DLD1 (cell line): ENCODE measurements at regions not wholly inside any gene's neighbourhood (a gene's known extent, or its start where the extent isn't known, plus 50 kb on each side); places are given as distances from the start of the nearest gene placed in this dataset.
"Not testable (repeated sequence)": the region's sequence is repeated elsewhere in the genome, so short reads cannot be mapped to it uniquely, and the experiment has no call there.

Source experiments
- in situ Hi-C: cut with HindIII; loops from 2 replicates; pipeline ENCODE4 v1.10.0; 2017; ENCODE audit warnings: low sequenced_read_pairs

DNA sequence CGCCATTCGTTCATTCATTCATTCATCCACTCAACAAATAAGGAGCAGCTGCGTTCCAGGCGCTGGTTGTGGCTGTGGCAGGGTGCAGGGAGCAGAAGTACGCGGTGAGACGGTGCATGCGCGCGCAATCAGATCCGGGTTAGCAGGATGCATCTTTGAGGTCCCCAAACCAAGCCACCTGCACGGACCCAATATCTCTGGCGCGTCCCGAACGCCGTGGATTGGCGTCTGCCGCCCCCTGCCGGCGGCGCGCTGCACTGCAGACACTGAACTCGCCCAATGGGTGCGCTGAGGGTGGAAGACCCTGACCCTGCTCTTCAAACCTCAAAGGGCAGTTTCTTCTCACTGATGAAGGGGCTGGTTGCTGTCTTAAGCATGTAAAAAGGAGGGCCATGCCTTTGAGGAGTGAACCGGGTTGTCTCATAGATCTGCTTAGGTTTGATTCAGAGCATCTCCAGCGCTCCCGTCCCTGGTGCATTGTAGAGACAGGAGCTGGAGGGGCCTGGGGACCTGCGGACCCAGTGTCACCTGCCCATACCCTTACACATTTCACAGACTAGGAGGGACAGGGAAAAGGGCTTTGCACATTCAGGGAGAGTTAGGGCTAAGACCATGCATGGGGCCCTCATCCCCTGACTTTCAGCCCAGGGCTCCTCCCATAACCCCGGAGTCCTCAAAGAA lies 102.5 kb downstream of the RAMP3 start:
- in situ Hi-C loops, result no loop called here

DNA sequence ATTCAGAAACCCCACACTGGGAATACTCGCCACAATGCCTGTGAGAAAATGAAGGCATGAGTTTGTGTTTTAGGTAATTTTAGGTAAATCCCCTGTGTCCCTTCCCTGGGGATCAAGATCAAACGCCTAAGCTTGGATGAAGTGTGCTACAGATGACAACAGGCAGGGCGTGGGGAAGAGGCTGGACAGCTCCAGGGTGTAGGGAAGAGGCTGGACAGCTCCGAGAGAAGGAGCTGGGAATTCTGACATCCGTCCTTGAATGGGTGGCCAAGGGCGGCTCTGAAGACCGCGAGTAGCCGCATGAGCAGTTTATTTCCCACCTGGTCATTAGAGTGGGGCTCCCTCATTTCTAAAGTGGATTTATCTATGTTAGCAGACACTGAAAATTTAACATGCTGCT lies 109.7 kb downstream of the RAMP3 start:
- in situ Hi-C loops, result no loop called here

DNA sequence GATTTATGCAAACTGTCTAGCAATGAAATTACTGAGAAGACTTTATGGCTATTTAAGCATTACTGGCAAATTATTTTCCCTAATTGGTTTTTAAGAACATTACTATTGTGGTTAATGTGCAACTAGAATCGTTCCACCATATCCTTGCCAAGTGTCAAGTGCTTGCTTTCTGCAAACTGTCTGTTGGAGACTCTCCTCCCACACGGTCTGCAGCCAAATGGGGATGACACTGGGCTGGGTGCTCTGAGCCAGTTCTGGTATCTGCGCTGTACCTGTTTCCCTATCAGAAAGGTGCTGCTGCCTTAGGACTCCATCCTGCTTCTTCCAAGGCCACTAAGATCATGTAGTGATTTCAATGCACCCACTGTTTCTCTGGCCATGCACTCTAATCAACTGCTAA lies 110.4 kb downstream of the RAMP3 start:
- in situ Hi-C loops, result no loop called here

- in situ Hi-C loops, result no loop called here
These were observed 111.6 kb downstream of the RAMP3 start for GRCh38 chr7:45269192-45269591.

GRCh38 chr7:45278763-45279398 lies 121.3 kb downstream of the RAMP3 start:
- in situ Hi-C loops, result no loop called here

- in situ Hi-C loops, result loop anchor here (10.0 kb wide), 1 partner anchor 45 kb away; no protein-coding TSS in a partner anchor
These were observed 132.0 kb downstream of the RAMP3 start for GRCh38 chr7:45289611-45290010.

- in situ Hi-C loops, result loop anchor here (10.0 kb wide), 1 partner anchor 46 kb away; no protein-coding TSS in a partner anchor
These were observed 133.3 kb downstream of the RAMP3 start for GRCh38 chr7:45290880-45291279.

DNA sequence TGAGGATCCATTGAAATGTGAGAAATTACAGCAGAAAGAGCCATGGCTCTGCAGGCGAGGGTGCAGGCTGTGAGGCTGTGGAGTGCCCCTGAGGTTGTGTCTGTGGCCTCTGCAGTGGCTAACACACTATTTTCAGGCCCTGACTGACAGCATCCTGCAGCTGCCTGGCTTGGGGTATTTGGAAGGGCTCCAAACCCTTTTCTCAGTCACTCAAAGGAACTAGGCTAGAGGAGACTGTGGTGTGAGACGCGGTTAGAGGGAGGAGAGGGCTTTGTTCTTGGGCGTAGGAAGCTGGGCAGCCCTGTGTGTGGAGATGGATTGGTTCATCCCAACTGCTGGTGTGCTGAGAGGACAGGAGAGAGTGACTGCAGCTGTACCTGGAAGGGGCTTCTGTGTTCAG lies 134.9 kb downstream of the RAMP3 start:
- in situ Hi-C loops, result loop anchor here (10.0 kb wide), 1 partner anchor 48 kb away; no protein-coding TSS in a partner anchor

- in situ Hi-C loops, result loop anchor here (10.0 kb wide), 1 partner anchor 49 kb away; no protein-coding TSS in a partner anchor
These were observed 135.8 kb downstream of the RAMP3 start for GRCh38 chr7:45293295-45293942.

DNA sequence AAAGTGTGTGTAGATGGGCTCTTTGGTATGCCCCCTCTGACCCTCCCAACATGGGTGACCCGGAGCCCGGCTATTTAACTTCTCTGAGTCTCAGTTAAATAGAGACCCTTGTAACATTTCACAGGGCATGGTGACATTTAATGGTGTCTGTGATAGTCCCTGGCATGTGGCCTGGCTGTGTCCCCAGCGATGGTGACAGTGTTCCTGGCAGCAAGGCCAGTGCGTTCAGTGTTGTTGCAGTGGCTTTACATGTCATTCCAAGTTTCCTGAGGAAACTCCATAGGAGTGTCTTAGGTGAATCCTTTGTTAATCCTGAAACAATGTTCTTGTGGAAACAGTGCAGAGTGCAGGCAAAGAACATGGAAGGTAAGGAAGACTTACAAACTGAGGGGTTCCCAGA lies 137.0 kb downstream of the RAMP3 start:
- in situ Hi-C loops, result loop anchor here (10.0 kb wide), 1 partner anchor 50 kb away; no protein-coding TSS in a partner anchor

DNA sequence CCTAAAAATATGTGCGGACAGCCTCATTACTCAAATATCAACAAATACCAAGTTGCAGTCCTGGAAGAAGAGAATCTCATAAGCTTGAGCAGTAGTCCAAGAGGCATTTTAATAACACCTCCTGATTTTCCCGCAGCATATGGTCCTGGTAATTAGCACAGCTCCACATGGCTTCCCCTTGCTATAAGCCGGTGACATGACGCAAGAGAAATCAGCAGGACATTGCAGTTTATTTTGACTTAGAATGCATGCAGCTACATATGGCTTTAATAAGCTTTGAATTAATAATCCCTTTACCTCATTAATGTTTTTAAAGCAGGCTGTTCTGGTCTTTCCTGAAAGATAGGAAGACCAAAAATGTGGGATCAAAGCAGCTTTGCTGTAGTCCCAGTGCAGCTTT lies 137.6 kb downstream of the RAMP3 start:
- in situ Hi-C loops, result loop anchor here (10.0 kb wide), 1 partner anchor 50 kb away; no protein-coding TSS in a partner anchor

DNA sequence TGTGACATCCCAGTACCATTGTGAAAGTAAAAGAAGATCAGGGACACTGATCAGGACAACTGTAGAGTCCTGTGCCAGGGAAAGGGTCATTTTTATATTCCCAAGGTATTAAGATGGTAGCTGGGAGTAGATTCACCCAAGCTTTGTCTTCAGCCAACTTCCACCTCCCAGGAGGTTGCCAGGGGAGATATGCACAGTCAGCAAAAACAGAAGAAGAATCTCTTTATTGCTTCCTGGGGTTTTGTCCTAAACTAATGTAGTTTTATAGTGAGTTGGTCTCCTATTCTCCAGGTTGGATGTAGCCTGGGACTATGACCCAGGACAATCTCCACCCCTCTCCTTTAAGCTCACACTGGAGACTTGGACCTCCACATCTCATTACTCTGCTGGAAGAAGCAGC lies 139.2 kb downstream of the RAMP3 start:
- in situ Hi-C loops, result loop anchor here (10.0 kb wide), 1 partner anchor 52 kb away; no protein-coding TSS in a partner anchor

DNA sequence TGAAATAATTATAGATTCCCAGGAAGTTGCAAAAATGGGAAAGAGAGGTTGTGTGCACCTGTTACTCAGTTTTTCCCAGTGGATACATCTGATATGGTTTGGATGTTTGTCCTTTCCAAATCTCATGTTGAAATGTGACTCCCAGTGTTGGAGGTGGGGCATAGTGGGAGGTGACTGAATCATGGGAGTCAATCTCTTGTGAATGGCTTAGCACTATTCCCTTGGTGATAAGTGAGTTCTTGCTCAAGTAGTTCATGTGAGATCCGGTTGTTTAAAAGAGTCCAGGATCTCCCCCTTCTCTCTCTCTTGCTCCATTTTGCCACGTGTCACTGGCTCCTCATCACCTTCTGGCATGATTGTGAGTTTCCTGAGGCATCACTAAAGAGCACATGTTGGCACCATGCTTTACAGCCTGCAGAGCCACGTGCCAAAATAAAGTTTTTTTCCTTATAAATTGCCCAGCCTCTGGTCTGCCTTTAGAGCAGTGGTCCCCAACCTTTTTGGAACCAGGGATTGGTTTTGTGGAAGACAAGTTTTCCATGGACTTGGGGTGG lies 149.2 kb downstream of the RAMP3 start:
- in situ Hi-C loops, result no loop called here

- in situ Hi-C loops, result no loop called here
These were observed 154.0 kb downstream of the RAMP3 start for GRCh38 chr7:45311597-45311996.

GRCh38 chr7:45315512-45315911 lies 157.9 kb downstream of the RAMP3 start:
- in situ Hi-C loops, result not testable (repeated sequence)

DNA sequence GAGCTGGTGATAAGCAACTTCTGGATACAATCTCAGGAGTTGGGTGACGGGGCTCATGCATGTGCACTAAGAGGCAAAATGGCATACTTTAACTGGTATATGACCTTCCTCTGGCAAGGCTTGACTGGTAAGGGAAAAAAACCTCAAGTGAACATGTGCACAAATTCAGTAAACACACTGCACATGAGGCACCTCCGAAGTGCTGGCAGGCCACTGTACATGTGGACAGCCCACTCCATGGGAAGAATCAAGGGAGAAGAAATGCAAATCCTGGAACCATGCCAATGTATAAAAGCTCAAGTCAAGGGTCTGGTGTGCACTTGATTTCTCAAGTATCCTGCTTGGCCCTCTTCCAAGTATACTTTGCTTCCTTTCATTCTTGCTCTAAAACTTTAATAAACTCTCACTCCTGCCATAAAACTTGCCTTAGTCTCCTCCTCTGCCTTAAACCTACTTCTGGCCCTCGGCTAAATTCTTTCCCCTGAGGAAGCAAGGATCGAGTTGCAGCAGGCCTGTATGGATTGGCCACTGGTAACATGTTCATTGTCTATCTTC lies 167.2 kb downstream of the RAMP3 start:
- in situ Hi-C loops, result no loop called here

GRCh38 chr7:45325378-45325777 lies 167.8 kb downstream of the RAMP3 start:
- in situ Hi-C loops, result no loop called here

GRCh38 chr7:45328403-45328981 lies 170.9 kb downstream of the RAMP3 start:
- in situ Hi-C loops, result no loop called here

DNA sequence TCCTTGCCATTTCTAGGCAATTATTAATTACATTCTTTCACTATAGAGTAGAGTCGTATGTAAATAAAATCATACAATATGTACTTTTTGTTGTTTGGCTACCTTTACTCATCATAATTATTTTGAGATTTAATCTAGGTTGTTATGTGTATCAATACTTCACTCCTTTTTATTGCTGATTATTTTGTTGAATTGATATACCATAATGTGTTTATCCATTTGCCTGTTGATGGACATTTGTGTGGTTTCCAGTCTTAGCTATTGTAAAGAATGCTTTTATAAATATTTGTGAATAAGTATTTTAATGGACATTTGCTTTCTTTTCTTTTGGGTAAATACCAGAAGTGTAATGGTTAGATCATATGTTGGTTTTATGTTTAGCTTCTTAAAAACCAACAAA lies 174.0 kb downstream of the RAMP3 start:
- in situ Hi-C loops, result no loop called here

DNA sequence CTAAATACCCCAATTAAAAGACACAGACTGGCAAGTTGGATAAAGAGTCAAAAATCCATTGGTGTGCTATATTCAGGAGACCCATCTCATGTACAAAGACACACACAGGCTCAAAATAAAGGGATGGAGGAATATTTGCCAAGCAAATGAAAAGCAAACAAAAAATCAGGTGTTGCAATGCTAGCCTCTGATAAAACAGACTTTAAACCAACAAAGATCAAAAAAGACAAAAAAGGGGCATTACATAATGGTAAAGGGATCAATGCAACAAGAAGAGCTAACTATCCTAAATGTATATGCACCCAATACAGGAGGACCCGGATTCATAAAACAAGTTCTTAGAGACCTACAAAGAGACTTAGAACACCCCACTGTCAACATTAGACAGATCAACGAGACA lies 177.4 kb downstream of the RAMP3 start:
- in situ Hi-C loops, result not testable (repeated sequence)

DNA sequence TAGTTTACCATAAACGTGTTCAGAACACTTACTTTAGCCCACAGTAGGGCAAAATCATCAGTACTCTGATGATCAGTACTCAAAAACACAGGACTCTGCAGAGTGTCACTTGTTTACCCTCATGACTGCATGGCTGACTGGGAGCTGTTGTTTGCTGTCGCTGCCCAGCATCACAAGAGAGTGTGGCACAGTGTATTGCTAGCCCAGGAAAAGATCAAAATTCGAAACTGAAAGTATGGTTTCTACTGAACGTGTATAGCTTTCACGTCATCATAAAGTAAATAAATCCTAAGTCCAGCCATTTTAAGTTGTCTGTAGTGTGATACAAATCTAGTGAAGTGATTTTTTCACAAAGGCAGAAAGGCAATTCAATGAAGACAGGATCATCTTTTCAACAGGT lies 184.6 kb downstream of the RAMP3 start:
- in situ Hi-C loops, result no loop called here
